Right atrium auricular region (tissue), 2 donors: ENCODE measurements at regions not wholly inside any gene's neighbourhood (a gene's known extent, or its start where the extent isn't known, plus 50 kb on each side); places are given as distances from the start of the nearest gene placed in this dataset.

Experiments used
- DNase-seq: peaks from one replicate; pipeline ENCODE4 v3.0.0-alpha.2; 2019; ENCODE audit warnings: low spot score
- H3K27ac ChIP-seq, 2 donors: fragments of 200-600 bp; sonication (generic); 1 replicate in 1 of 2; 2 replicates in 1 of 2; pipeline ENCODE4 v1.5.1; 2016 to 2019
- H3K27me3 ChIP-seq, 2 donors: fragments of 200-600 bp; sonication (generic); one replicate each; pipeline versions ENCODE4 v1.5.1 to v1.6.0; 2017 to 2019
- H3K36me3 ChIP-seq: fragments of 200-600 bp; sonication (generic); one replicate; pipeline ENCODE4 v1.5.1; 2016
- H3K4me1 ChIP-seq, 2 donors: fragments of 200-600 bp; sonication (generic); one replicate each; pipeline versions ENCODE4 v1.5.1 to v1.6.0; 2017 to 2019
- H3K4me3 ChIP-seq, 2 donors: fragments of 200-600 bp; sonication (generic); 1 replicate in 1 of 2; 2 replicates in 1 of 2; pipeline ENCODE4 v1.5.1; 2017 to 2019; ENCODE audit warnings: mild to moderate bottlenecking in 1 of 2, moderate library complexity in 1 of 2
- H3K9me3 ChIP-seq, 2 donors: fragments of 200-600 bp; sonication (generic); one replicate each; pipeline ENCODE4 v1.5.1; 2019
- CTCF ChIP-seq, 2 donors: fragments of 200-600 bp; sonication (generic); IDR thresholded peaks; one replicate each; pipeline ENCODE4 v1.5.1; 2019; ENCODE audit warnings: antibody characterized with exemption in 2 of 2

- no peaks in the 10 kb centered on the region for H3K36me3 ChIP-seq
- no peaks in the 10 kb centered on the region for H3K27me3 ChIP-seq
- DNase-seq: no peak
- no peak overlapping the region for H3K27ac ChIP-seq
- no peaks in the 10 kb centered on the region for H3K4me1 ChIP-seq
- TF ChIP-seq CTCF (IDR thresholded peaks at IDR 0.05): no peak
- peaks cover 0 to 3% of the 10 kb centered on the region in 2 donors for H3K9me3 ChIP-seq
- H3K4me3 ChIP-seq: no peak overlapping the region
Measured at GRCh38 chr1:38111589-38111988, 65.0 kb upstream of the POU3F1 start.

- no peak overlapping the region for H3K4me3 ChIP-seq
- H3K36me3 ChIP-seq: no peaks in the 10 kb centered on the region
- peaks cover 0 to 3% of the 10 kb centered on the region in 2 donors for H3K9me3 ChIP-seq
- TF ChIP-seq CTCF (IDR thresholded peaks at IDR 0.05): no peak
- DNase-seq: no peak
- no peaks in the 10 kb centered on the region for H3K27me3 ChIP-seq
- no peak overlapping the region for H3K27ac ChIP-seq
- H3K4me1 ChIP-seq: no peaks in the 10 kb centered on the region
Measured at GRCh38 chr1:38105267-38105666, 58.7 kb upstream of the POU3F1 start.

- H3K4me1 ChIP-seq: no peaks in the 10 kb centered on the region
- H3K27ac ChIP-seq: no peak overlapping the region
- H3K36me3 ChIP-seq: no peaks in the 10 kb centered on the region
- no peaks in the 10 kb centered on the region for H3K9me3 ChIP-seq
- no peak for TF ChIP-seq CTCF (IDR thresholded peaks at IDR 0.05)
- no peak for DNase-seq
- no peaks in the 10 kb centered on the region for H3K27me3 ChIP-seq
- H3K4me3 ChIP-seq: no peak overlapping the region
Measured at GRCh38 chr1:38102636-38103035, 56.0 kb upstream of the POU3F1 start.

- H3K27me3 ChIP-seq: no peaks in the 10 kb centered on the region
- H3K36me3 ChIP-seq: no peaks in the 10 kb centered on the region
- no peak for DNase-seq
- no peak for TF ChIP-seq CTCF (IDR thresholded peaks at IDR 0.05)
- H3K9me3 ChIP-seq: no peaks in the 10 kb centered on the region
- H3K4me3 ChIP-seq: no peak overlapping the region
- no peak overlapping the region for H3K27ac ChIP-seq
- H3K4me1 ChIP-seq: no peaks in the 10 kb centered on the region
Measured at GRCh38 chr1:38101037-38101785, 54.6 kb upstream of the POU3F1 start.

- Histone ChIP-seq H3K27me3 (no peaks in the 10 kb centered on the region), H3K4me3 (no peak overlapping the region), H3K4me1 (no peaks in the 10 kb centered on the region), H3K9me3 (no peaks in the 10 kb centered on the region), H3K36me3 (no peaks in the 10 kb centered on the region), H3K27ac (no peak overlapping the region)
- TF ChIP-seq CTCF (IDR thresholded peaks at IDR 0.05): no peak
- no peak for DNase-seq
Measured at GRCh38 chr1:38098101-38098847, 51.7 kb upstream of the POU3F1 start.
